LNCAP (cell line): ENCODE measurements at regions not wholly inside any gene's neighbourhood (a gene's known extent, or its start where the extent isn't known, plus 50 kb on each side); places are given as distances from the start of the nearest gene placed in this dataset.

ENCODE experiments used
- CTCF ChIP-seq: fragments of 450-650 bp; IDR thresholded peaks from 2 replicates; pipeline ENCODE4 v1.5.1; 2017; ENCODE audit warnings: mild to moderate bottlenecking

GRCh38 chr11:112780351-112781087 is 180.7 kb upstream of the NCAM1 start:
- no peak for TF ChIP-seq CTCF

GRCh38 chr11:112783945-112784322 is 177.3 kb upstream of the NCAM1 start:
- TF ChIP-seq CTCF: no peak

GRCh38 chr11:112784323-112785073 is 176.7 kb upstream of the NCAM1 start:
- no peak for TF ChIP-seq CTCF

- TF ChIP-seq CTCF: no peak
Observed at GRCh38 chr11:112785149-112785548, 176.1 kb upstream of the NCAM1 start.

GRCh38 chr11:112785719-112786118 is 175.5 kb upstream of the NCAM1 start:
- TF ChIP-seq CTCF: no peak

- TF ChIP-seq CTCF: no peak
Observed at GRCh38 chr11:112786196-112786595, 175.0 kb upstream of the NCAM1 start.

GRCh38 chr11:112786886-112787530 is 174.2 kb upstream of the NCAM1 start:
- no peak for TF ChIP-seq CTCF
